ENCODE measurements at regions not wholly inside any gene's neighbourhood (a gene's known extent, or its start where the extent isn't known, plus 50 kb on each side); places are given as distances from the start of the nearest gene placed in this dataset.
A peak's percentile ranks its signal among the peaks of the same experiment; 100 is the strongest.

GRCh38 chr1:87176514-87176913 is 152.2 kb upstream of the LMO4 start:
- ChIA-PET POLR2A (no interaction called here), CTCF (no interaction called here)
- H3K27ac Mint-ChIP-seq, result no peak overlapping the region
- Histone ChIP-seq H3K4me1 (ENCODE audit: insufficient read depth, low read length) (no peaks in the 10 kb centered on the region), H3K27me3 (ENCODE audit: control insufficient read depth in 1 of 2, insufficient read depth in 2 of 2, low read length in 2 of 2) (peaks cover 3 to 6% of the 10 kb centered on the region in 2 experiments), H3K4me3 (ENCODE audit: low read length) (no peak overlapping the region), H3K36me3 (ENCODE audit: insufficient read depth, low read length) (no peaks in the 10 kb centered on the region), H3K27ac (ENCODE audit: low read depth in 1 of 2, low read length in 2 of 2) (no peak overlapping the region), H3K9me3 (ENCODE audit: control insufficient read depth in 1 of 2, insufficient read depth in 1 of 2, low read length in 2 of 2) (no peaks in the 10 kb centered on the region)
- no peak for TF ChIP-seq CTCF (IDR thresholded peaks at IDR 0.05)
- H3K4me1 Mint-ChIP-seq (ENCODE audit: low read depth), result no peaks in the 10 kb centered on the region
- H3K4me3 Mint-ChIP-seq, result no peak overlapping the region
- H3K27me3 Mint-ChIP-seq, result peaks cover 33% of the 10 kb centered on the region
- ATAC-seq (ENCODE audit: poor library complexity), result no peak
- H3K9me3 Mint-ChIP-seq, result no peaks in the 10 kb centered on the region
- no peaks in the 10 kb centered on the region for H3K36me3 Mint-ChIP-seq (ENCODE audit: low read depth)
- intact Hi-C loops (cut with DNase I, micrococcal nuclease), result no loop called here
- DNase-seq, result peak in 2 of 14 experiments; percentile 7 to 13

GRCh38 chr1:87178441-87178840 is 150.2 kb upstream of the LMO4 start:
- Mint-ChIP-seq H3K4me1 (ENCODE audit: low read depth) (no peaks in the 10 kb centered on the region), H3K36me3 (ENCODE audit: low read depth) (no peaks in the 10 kb centered on the region), H3K9me3 (no peaks in the 10 kb centered on the region), H3K27me3 (peaks cover 32% of the 10 kb centered on the region), H3K4me3 (no peak overlapping the region), H3K27ac (no peak overlapping the region)
- TF ChIP-seq CTCF (IDR thresholded peaks at IDR 0.05), result no peak
- Histone ChIP-seq H3K4me3 (ENCODE audit: low read length) (no peak overlapping the region), H3K4me1 (ENCODE audit: insufficient read depth, low read length) (no peaks in the 10 kb centered on the region), H3K27ac (ENCODE audit: low read depth in 1 of 2, low read length in 2 of 2) (no peak overlapping the region), H3K9me3 (ENCODE audit: control insufficient read depth in 1 of 2, insufficient read depth in 1 of 2, low read length in 2 of 2) (no peaks in the 10 kb centered on the region), H3K36me3 (ENCODE audit: insufficient read depth, low read length) (no peaks in the 10 kb centered on the region), H3K27me3 (ENCODE audit: control insufficient read depth in 1 of 2, insufficient read depth in 2 of 2, low read length in 2 of 2) (peaks cover under 1 to 6% of the 10 kb centered on the region in 2 experiments)
- POLR2A ChIA-PET, result no interaction called here
- ATAC-seq (ENCODE audit: poor library complexity) (no peak), DNase-seq (no peak)
- CTCF ChIA-PET, result no interaction called here
- intact Hi-C loops (cut with DNase I, micrococcal nuclease), result no loop called here

- Mint-ChIP-seq H3K36me3 (ENCODE audit: low read depth) (no peaks in the 10 kb centered on the region), H3K27ac (no peak overlapping the region), H3K9me3 (no peaks in the 10 kb centered on the region), H3K4me3 (no peak overlapping the region), H3K4me1 (ENCODE audit: low read depth) (no peaks in the 10 kb centered on the region), H3K27me3 (peaks cover 32% of the 10 kb centered on the region)
- ATAC-seq (ENCODE audit: poor library complexity) (no peak), DNase-seq (no peak)
- Histone ChIP-seq H3K4me1 (ENCODE audit: insufficient read depth, low read length) (no peaks in the 10 kb centered on the region), H3K27me3 (ENCODE audit: control insufficient read depth in 1 of 2, insufficient read depth in 2 of 2, low read length in 2 of 2) (peaks cover 0 to 2% of the 10 kb centered on the region in 2 experiments), H3K36me3 (ENCODE audit: insufficient read depth, low read length) (no peaks in the 10 kb centered on the region), H3K9me3 (ENCODE audit: control insufficient read depth in 1 of 2, insufficient read depth in 1 of 2, low read length in 2 of 2) (no peaks in the 10 kb centered on the region), H3K27ac (ENCODE audit: low read depth in 1 of 2, low read length in 2 of 2) (no peak overlapping the region), H3K4me3 (ENCODE audit: low read length) (no peak overlapping the region)
- CTCF ChIA-PET, result no interaction called here
- TF ChIP-seq CTCF (IDR thresholded peaks at IDR 0.05), result no peak
- POLR2A ChIA-PET, result no interaction called here
- intact Hi-C loops (cut with DNase I, micrococcal nuclease), result no loop called here
Observed at GRCh38 chr1:87179076-87179810, 149.4 kb upstream of the LMO4 start.

Measured in CD4-positive, alpha-beta T cell (primary cell).